GM06990 (cell line): ENCODE measurements at regions not wholly inside any gene's neighbourhood (a gene's known extent, or its start where the extent isn't known, plus 50 kb on each side); places are given as distances from the start of the nearest gene placed in this dataset.

ENCODE experiments used
- DNase-seq: peaks from one replicate; pipeline ENCODE4 v3.0.0-alpha.2; 2011; ENCODE audit not compliant: insufficient read length; ENCODE audit errors: extremely low read depth
- H3K27me3 ChIP-seq: replicated peaks from 2 replicates; pipeline ENCODE4 v1.6.0; 2011; ENCODE audit warnings: low read length; ENCODE audit not compliant: control insufficient read depth, insufficient read depth
- H3K36me3 ChIP-seq: 2 replicates; pipeline ENCODE4 v1.5.1; 2011; ENCODE audit warnings: low read length; ENCODE audit not compliant: control insufficient read depth, insufficient read depth
- H3K4me3 ChIP-seq: replicated peaks from 2 replicates; pipeline ENCODE4 v1.5.1; 2011; ENCODE audit warnings: low read depth, mild to moderate bottlenecking, control low read depth, low read length
- CTCF ChIP-seq: IDR thresholded peaks from 2 replicates; pipeline ENCODE4 v1.5.1; 2011; ENCODE audit warnings: low read length, control low read depth, mild to moderate bottlenecking, inconsistent platforms; ENCODE audit not compliant: insufficient read depth, poor library complexity, severe bottlenecking

DNA sequence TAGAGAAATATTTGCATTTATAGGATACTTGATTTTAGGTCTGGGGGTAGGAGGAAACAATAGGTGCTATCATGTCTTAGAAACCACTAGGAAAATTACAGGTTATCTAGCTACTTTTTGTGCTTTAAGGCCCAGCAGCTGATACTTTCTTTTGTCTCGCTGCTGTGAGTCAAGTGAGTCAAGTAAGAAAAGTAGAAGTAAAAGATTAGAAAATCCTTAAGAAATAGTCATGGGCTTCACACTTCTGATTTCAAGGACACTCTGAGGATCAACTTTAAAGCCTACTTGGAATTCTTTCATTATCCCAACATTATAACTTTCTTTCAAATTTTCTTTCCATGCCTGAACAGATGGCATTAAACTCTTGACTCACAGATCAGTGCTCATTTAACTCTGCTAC lies 95.2 kb upstream of the RBMS3 start:
- Histone ChIP-seq H3K27me3 (no peaks in the 10 kb centered on the region), H3K36me3 (no peaks in the 10 kb centered on the region), H3K4me3 (no peak overlapping the region)
- no peak for TF ChIP-seq CTCF
- DNase-seq, result no peak

- Histone ChIP-seq H3K27me3 (no peaks in the 10 kb centered on the region), H3K36me3 (no peaks in the 10 kb centered on the region), H3K4me3 (no peak overlapping the region)
- no peak for TF ChIP-seq CTCF
- no peak for DNase-seq
These were observed 94.7 kb upstream of the RBMS3 start for GRCh38 chr3:29186131-29186599.

GRCh38 chr3:29186982-29187725 lies 93.7 kb upstream of the RBMS3 start:
- DNase-seq, result no peak
- TF ChIP-seq CTCF, result no peak
- Histone ChIP-seq H3K36me3 (no peaks in the 10 kb centered on the region), H3K4me3 (no peak overlapping the region), H3K27me3 (no peaks in the 10 kb centered on the region)

- Histone ChIP-seq H3K36me3 (no peaks in the 10 kb centered on the region), H3K27me3 (no peaks in the 10 kb centered on the region), H3K4me3 (no peak overlapping the region)
- TF ChIP-seq CTCF, result no peak
- no peak for DNase-seq
These were observed 91.5 kb upstream of the RBMS3 start for GRCh38 chr3:29189328-29189727.

- Histone ChIP-seq H3K4me3 (no peak overlapping the region), H3K27me3 (no peaks in the 10 kb centered on the region), H3K36me3 (no peaks in the 10 kb centered on the region)
- no peak for TF ChIP-seq CTCF
- DNase-seq, result no peak
These were observed 86.7 kb upstream of the RBMS3 start for GRCh38 chr3:29194139-29194538.
